GM12892 (cell line): ENCODE measurements at regions not wholly inside any gene's neighbourhood (a gene's known extent, or its start where the extent isn't known, plus 50 kb on each side); places are given as distances from the start of the nearest gene placed in this dataset.
A peak's percentile ranks its signal among the peaks of the same experiment; 100 is the strongest.

Source experiments
- DNase-seq: peaks from one replicate; pipeline ENCODE4 v3.0.0; 2011; ENCODE audit not compliant: insufficient read length
- FAIRE-seq: peaks from 2 replicates; lab custom pipeline; 2011; peaks lifted over from hg19 to GRCh38; lab: Jason Lieb, UNC
- POLR2A ChIP-seq: IDR thresholded peaks from 2 replicates; pipeline ENCODE4 v1.6.1; 2011; ENCODE audit warnings: low read depth, low read length, control low read depth
- POLR2AphosphoS5 ChIP-seq: IDR thresholded peaks from 2 replicates; pipeline ENCODE4 v1.6.1; 2011; ENCODE audit warnings: low read depth, low read length, control low read depth
- TAF1 ChIP-seq: IDR thresholded peaks from 2 replicates; pipeline ENCODE4 v1.6.1; 2011; ENCODE audit warnings: low read depth, mild to moderate bottlenecking, control low read depth, low read length, borderline replicate concordance

DNA sequence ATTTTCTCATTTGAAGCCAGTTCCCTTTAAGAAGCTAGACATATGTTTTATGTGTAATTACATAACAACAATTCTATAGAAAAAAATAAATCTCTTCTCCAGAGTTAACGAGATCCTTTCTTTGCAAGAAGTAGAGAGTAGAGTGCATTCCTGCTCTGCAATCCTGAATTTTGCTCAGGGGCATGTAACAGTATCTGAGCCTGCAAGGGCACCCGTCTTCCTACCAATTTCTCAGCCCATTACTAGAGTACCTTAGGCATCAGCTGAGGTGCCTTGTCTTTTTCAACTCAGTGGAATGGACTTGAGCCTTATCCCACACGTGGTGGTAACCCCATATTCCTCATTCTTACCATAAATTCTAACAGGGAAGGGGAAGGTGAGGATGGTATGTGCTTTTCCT is 205.9 kb downstream of the IKZF2 start:
- FAIRE-seq (no peak), DNase-seq (no peak)
- TF ChIP-seq TAF1 (no peak), POLR2A (no peak), POLR2AphosphoS5 (no peak)

DNA sequence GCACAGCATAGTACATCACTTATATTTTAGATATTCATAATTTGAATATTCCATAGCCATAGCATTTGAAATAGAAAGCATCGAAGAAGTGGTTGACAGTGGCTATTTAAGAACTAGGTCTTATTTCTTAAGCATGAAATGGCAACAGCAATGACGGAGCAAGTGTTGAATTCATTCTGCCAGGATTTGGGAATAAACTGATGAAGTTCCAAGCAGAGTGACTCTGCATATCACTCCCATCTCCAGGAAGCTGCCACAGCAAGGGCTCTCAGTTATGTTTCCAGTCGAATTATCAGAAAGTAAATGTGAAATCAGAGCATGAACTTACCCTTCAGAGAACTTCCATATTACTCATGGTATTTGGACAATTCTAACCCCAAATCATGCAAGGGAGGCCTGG is 208.1 kb downstream of the IKZF2 start:
- DNase-seq: no peak
- no peak for FAIRE-seq
- TF ChIP-seq TAF1 (no peak), POLR2A (no peak), POLR2AphosphoS5 (no peak)

DNA sequence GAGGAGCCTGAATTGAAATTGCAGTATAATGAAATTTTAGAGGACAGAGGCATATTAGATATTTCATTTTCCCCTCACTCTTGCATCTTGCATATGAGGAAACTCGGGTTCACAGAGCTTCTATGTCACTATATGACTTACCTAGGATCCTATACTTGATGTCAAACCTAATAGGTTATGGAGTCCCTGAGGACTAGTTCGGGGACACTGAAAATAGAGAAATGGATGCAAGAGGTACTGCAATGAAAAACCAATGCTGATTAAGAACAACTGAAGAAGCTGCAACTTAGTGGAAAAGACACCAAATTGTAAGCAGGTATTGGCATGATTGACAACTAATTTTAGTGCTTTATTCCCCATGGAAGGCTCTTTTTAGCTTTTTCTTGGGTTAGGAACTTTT is 210.1 kb downstream of the IKZF2 start:
- DNase-seq (no peak), FAIRE-seq (no peak)
- TF ChIP-seq TAF1 (no peak), POLR2AphosphoS5 (no peak), POLR2A (no peak)

DNA sequence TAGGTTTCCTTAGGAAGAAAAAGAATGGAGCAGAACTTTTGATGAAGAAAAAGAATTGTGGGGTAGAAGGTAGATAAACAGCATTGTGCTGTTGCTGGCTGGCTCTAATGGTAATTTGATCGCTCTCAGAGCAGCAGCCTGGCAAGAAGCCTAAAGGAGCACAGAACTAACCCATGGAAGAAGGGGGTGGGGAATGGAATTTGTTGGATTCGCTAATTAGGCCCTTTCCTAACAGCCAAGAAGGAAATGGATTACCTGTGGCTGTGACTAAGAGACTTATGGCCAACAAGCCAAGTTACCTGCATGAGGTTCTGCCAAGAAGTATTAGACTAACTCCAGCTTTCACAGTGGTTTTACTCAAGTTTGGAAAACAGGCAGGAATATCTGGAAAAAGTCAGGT is 210.6 kb downstream of the IKZF2 start:
- DNase-seq: no peak

DNA sequence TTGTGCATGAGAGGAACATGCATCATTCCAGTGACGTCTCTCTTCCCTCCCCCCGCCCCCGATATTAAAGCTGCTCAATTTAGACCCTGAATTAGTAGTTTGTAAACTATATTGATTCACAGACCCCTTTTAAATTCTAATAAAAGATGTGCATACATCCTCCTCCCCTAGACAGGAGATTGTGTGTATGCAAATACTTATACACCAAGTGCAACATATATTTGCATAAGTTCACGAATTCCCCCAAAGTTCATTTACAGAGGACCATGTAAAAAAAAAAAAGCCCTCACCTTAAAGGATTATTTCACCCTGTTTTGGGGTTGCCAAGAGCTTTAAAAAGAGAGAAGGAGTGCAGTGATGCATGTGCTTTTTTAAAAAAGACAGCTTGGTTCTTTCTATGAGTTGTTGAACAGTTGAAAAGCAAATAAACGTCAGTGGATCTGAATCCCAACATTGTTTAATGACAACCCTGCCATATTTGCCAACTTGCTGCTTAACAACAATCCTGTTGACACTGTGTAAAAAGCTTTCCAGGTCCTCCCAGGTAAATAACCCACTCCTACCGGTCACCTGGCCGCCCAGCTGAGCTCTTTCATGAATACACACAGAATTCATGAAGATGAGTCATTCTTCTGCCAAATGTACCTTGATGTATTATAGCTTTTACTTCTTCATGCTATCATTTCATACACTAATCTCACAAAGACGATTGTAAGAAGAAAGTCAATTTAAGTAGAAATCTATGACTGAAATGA is 211.5 kb downstream of the IKZF2 start:
- DNase-seq (no peak), FAIRE-seq (peak; percentile 50)
- TF ChIP-seq POLR2A (no peak), POLR2AphosphoS5 (no peak), TAF1 (no peak)

More for the DNA sequence above, 210.6 kb downstream of the IKZF2 start:
- FAIRE-seq: no peak
- no peak for TF ChIP-seq POLR2A
- no peak for TF ChIP-seq POLR2AphosphoS5
- no peak for TF ChIP-seq TAF1

DNA sequence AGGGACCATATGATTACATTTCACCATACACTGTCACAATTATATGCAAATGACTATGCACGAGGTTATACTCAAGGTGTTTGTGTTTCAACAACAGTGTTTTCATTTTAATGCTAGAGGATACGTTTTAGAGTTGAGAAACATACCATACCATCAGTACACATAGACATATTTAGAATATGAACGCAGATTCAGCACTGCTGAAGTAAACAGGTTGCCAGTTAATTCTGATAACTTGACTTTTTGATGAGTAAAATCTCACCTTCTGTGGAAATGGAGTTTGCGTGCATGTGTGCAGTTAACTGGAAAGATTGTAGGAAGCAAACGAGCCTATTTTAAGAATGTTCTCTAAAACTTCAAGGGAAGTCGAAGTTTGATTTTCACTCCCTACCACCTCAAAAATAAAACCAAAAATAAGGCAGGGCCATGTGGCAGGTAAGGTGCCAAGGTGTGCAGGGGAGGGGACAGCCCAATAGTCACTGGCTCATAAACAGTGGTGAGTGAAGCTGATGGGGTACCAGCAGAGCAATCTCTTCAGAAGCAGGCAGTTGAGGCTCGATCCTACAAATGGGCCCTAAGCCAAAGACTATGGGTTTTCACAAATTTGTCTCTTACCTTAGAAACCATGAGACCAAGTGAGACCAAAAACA is 213.1 kb downstream of the IKZF2 start:
- TF ChIP-seq TAF1 (no peak), POLR2A (no peak), POLR2AphosphoS5 (no peak)
- peak; percentile 30 for FAIRE-seq
- no peak for DNase-seq

DNA sequence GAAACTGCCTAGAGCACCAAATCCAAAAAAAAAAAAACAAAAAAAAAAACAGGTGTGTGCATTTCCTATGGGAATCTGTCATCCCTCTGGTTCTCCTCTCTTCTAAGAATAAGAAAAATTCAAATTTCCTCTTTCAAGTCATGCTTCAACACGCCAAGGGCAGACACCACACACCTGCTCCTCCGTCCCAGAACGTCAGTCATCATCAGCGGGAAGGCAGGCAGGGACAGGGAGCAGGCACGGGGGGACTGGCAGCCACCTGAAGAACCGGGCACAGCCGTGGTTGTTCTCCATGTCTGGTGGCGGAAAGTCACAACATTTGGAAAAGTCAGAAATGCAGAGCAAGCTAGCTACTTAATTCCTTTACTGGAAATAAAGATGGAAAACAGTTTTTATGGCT is 214.8 kb downstream of the IKZF2 start:
- no peak for DNase-seq
- no peak for FAIRE-seq
- TF ChIP-seq TAF1: no peak
- TF ChIP-seq POLR2AphosphoS5: no peak
- TF ChIP-seq POLR2A: no peak

DNA sequence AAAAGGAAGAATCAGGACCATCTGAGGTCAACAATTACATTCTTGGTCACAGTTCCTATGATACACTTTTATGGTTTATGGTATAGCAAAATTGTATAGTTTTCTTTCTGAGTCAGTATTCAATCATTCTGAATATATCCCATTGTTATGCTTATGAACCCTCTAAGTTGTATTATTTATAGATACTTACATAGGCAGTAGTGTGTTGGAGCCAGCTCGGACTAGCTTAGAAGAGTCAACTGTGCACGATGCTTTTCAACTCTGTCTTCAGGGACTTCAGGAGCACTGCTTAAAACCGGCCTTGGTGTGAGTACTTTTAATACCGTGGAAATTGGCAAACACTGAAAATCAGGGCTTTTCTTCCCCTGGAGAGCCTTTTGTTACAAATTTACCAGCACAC is 215.7 kb downstream of the IKZF2 start:
- TF ChIP-seq POLR2AphosphoS5 (no peak), POLR2A (no peak), TAF1 (no peak)
- no peak for FAIRE-seq
- no peak for DNase-seq

DNA sequence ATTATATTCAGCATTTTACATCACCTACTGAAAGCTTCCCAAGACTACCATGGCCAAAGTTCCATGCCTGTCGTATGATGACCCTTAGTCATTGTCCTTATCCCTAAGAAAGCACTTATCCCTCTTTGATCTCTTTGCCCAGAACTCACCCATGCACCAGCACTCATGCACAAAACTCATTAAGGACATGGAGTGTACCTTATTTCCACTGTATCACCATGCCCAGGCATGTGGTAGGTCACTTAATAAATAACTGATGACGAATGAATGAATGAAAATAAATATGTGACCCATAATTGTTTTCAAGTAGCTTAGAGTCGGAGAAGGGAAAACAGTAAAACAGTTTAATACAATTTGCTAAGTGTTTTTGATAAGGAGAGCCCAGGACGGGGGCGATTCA is 220.1 kb downstream of the IKZF2 start:
- no peak for FAIRE-seq
- no peak for DNase-seq
- TF ChIP-seq POLR2A: no peak
- no peak for TF ChIP-seq POLR2AphosphoS5
- no peak for TF ChIP-seq TAF1

DNA sequence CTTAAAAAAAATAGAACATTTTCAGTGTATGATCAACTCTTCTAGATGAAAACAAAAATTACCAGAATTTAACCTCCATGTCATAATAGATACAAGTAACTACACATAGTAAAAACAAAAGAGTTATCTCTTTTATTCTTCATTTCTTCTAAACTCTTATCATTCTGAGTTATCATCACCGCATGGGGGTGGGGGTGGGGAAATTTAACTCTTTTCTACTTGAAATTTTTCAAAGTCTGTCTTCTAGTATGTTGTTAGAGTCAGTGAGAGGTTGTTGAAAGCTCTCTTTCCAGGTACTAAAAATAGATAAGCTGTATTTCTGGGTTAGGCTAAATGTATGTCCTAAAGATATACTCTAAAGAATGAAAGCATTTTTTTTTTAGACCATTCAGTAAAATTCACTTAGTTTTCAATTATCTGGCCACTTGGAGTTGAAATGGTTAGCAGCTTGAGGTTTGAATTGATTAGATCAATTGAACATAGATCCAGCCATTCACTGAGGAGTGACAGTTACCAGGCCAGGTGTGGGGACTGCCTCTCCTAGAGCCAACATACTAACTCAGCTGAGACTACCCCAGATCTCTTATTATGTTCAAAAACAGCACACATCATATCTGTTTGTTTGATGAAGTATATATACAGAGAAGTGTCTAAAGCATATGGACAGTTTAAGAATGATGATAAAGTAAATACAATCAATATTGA is 220.7 kb downstream of the IKZF2 start:
- FAIRE-seq (no peak), DNase-seq (no peak)
- TF ChIP-seq TAF1: no peak
- TF ChIP-seq POLR2AphosphoS5: no peak
- no peak for TF ChIP-seq POLR2A

DNA sequence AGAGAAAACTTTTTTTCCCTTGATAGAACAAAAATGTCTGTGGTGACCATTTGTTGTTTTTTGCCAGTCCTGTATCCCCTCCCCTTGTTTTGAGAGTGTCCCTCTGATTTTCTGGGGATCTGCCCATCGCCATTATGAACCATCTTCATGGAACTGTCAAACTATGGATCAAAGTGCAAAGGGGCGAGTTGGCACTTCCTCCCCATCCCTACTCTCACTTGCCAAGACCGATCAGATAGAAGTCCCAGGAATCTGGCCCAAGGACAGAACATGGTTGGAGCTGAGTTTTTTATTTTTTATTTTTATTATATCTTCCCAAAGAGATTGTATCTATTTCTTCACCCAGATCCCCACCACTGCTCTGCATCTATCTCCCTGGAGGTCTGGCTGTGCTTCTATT is 221.4 kb downstream of the IKZF2 start:
- TF ChIP-seq TAF1: no peak
- no peak for TF ChIP-seq POLR2A
- TF ChIP-seq POLR2AphosphoS5: no peak
- DNase-seq (no peak), FAIRE-seq (no peak)

DNA sequence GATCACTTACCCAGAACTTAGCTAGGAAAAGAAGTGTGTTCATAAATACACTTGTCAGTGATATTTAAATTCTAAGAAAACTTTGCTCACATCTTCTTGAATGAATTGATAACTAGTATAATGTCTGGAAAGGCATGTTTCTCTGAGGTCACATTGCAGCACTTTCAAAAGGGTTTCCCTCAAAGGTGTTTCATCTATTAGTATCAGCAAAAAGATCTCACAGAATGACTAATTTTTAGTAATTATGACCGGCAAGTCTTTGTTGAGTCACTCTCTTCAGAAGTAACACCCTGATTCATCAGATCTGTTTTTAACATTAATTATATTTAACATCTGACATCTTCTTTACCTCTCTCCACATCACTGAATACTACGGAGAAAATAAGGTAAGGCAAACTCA is 222.3 kb downstream of the IKZF2 start:
- no peak for FAIRE-seq
- no peak for DNase-seq
- TF ChIP-seq POLR2AphosphoS5: no peak
- TF ChIP-seq POLR2A: no peak
- TF ChIP-seq TAF1: no peak

DNA sequence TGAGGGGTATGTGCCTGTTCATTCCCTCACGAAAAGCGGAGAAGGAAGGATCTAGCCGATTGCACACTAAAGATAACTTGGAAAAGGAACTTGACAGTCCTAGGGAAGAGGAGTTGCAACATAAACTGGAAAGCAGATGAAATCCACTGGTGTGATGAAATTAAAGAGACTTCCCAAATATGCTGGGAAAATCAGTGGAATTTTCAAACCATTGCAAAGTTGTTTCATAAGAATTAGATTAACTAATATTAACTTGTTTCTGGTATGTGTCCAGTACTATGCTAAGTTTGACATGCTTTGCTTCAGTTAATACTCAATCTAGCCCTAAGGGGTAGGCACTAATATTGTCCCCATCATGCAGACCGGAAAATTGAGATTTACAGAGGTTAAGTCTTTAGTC is 222.7 kb downstream of the IKZF2 start:
- FAIRE-seq: no peak
- no peak for TF ChIP-seq POLR2AphosphoS5
- TF ChIP-seq POLR2A: no peak
- TF ChIP-seq TAF1: no peak
- no peak for DNase-seq
